ENCODE measurements at regions not wholly inside any gene's neighbourhood (a gene's known extent, or its start where the extent isn't known, plus 50 kb on each side); places are given as distances from the start of the nearest gene placed in this dataset.
"Not testable (repeated sequence)": the region's sequence is repeated elsewhere in the genome, so short reads cannot be mapped to it uniquely, and the experiment has no call there.

DNA sequence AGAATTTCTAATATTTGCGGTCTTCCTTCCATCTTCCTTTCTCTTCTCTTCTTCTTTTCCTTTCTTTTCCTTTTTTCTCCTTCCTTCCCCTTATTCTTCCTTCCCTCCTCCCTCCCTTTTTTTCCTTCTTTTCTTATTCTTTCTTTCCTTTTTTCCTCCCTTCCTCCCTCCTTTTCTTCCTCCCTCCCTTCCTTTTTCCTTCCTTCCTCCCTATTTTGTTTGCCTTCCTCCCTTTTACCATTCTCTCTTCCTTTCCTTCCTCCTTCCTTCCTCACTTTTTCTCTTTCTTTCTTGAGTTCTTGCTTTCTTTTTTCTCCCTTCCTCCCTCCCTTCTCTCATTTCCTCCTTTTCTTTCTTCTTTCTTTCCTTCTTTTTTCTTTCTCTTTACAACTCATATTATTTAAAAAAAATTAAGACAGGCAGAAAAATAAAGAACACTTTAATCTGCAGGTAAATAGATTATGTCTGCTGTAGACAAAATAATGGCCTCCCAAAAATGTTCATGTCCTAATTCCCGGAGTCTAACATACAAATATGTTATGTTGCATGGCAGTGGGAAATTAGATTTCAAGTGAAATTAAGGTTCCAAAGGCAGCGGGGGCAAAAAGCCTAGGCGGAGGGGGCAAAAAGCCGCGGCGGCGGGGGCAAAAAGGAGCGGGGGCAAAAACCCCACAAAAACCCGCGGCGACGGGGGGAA, 152.4 kb downstream of the ANKRD30BL start:
- Histone ChIP-seq H3K9me3 (no peaks in the 10 kb centered on the region), H3K36me3 (ENCODE audit: low read depth, missing control alignments) (no peaks in the 10 kb centered on the region), H3K27ac (peak overlapping the region; percentile 54 to 65), H3K4me1 (peaks cover 3% of the 10 kb centered on the region), H3K4me3 (peak overlapping the region; percentile 36 to 56), H3K27me3 (no peaks in the 10 kb centered on the region)
- intact Hi-C loops (cut with DNase I; ENCODE audit: low total_unique reads) = no loop called here
- WGBS, 2 donors = 8 to 11% methylated on average over 13 of the region's 13 CpGs
- no peak for DNase-seq
- TF ChIP-seq, protein P1, sequence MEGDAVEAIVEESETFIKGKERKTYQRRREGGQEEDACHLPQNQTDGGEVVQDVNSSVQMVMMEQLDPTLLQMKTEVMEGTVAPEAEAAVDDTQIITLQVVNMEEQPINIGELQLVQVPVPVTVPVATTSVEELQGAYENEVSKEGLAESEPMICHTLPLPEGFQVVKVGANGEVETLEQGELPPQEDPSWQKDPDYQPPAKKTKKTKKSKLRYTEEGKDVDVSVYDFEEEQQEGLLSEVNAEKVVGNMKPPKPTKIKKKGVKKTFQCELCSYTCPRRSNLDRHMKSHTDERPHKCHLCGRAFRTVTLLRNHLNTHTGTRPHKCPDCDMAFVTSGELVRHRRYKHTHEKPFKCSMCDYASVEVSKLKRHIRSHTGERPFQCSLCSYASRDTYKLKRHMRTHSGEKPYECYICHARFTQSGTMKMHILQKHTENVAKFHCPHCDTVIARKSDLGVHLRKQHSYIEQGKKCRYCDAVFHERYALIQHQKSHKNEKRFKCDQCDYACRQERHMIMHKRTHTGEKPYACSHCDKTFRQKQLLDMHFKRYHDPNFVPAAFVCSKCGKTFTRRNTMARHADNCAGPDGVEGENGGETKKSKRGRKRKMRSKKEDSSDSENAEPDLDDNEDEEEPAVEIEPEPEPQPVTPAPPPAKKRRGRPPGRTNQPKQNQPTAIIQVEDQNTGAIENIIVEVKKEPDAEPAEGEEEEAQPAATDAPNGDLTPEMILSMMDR (IDR thresholded peaks at IDR 0.05) = no peak
- no peak for TF ChIP-seq POLR2A (IDR thresholded peaks at IDR 0.05)

DNA sequence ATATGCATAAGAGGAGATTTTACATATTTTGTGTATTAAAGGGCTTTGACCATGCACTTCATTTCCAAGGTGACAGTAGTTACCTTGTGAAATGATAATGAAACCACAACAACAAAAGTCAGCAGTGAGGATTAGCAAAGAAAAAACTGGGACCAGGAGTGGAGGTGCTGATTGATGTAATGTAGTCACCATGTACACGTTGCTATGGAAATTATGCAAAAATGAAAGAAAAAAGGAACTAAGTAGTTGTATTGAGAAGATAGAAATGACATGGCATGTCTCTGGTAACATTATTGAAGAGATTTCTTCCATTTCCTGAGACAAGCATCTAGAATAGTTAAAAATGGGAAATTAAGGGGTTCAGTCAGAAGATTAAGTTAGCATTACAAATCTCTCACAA, 171.0 kb downstream of the ANKRD30BL start:
- H3K9me3 ChIP-seq; DNase-seq; H3K27me3 ChIP-seq; H3K4me3 ChIP-seq; H3K36me3 ChIP-seq (ENCODE audit: low read depth, missing control alignments); H3K4me1 ChIP-seq; H3K27ac ChIP-seq; intact Hi-C loops (cut with DNase I; ENCODE audit: low total_unique reads): not testable (repeated sequence)
- 45 to 71% methylated on average over 1 of the region's 1 CpG for WGBS, 2 donors

DNA sequence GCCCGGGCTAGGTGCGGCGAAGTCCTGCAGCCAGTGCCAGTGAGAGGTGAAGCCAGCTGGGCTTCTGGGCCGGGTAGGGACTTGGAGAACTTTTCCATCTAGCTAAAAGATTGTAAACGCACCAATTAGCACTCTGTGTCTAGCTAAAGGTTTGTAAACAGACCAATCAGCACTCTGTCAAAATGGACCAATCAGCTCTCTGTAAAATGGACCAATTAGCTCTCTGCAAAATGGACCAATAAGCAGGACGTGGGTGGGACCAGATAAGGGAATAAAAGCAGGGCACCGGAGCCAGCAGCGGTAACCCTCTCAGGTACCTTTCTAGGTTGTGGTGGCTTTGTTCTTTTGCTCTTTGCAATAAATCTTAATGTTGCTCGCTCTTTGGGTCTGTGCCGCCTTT, 195.1 kb downstream of the ANKRD30BL start:
- H3K9me3 ChIP-seq; H3K27me3 ChIP-seq; intact Hi-C loops (cut with DNase I; ENCODE audit: low total_unique reads); H3K4me1 ChIP-seq; H3K27ac ChIP-seq; H3K36me3 ChIP-seq (ENCODE audit: low read depth, missing control alignments): not testable (repeated sequence)
- H3K4me3 ChIP-seq = peak overlapping the region; percentile 44 to 56
- DNase-seq = peak; percentile 71
- 58 to 77% methylated on average over 10 of the region's 10 CpGs for WGBS, 2 donors

DNA sequence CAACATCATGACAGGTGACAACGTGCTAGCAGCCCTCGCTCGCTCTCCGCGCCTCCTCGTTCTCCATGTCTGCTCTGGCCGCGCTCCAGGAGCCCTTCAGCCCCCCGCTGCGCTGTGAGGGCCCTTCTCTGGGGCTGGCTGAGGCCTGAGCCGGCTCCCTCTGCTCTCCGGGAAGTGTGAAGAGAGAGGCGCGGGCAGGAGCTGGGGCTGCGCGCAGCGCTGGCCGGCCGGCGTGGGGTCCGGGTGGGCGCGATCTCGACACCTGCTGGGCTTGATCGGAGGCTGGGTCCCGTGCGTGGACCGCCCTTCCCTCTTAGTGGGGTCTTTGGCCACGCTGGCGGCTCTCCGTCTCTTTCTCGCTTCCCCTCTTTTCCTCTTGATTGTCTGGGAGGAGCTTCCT, 195.5 kb downstream of the ANKRD30BL start:
- H3K36me3 ChIP-seq (ENCODE audit: low read depth, missing control alignments) = no peaks in the 10 kb centered on the region
- H3K4me3 ChIP-seq = peak overlapping the region; percentile 44 to 56
- 61 to 82% methylated on average over 32 of the region's 32 CpGs for WGBS, 2 donors
- H3K9me3 ChIP-seq = no peaks in the 10 kb centered on the region
- no peak for DNase-seq
- H3K4me1 ChIP-seq = no peaks in the 10 kb centered on the region
- TF ChIP-seq, protein P1 (IDR thresholded peaks at IDR 0.05) = no peak
- TF ChIP-seq POLR2A (IDR thresholded peaks at IDR 0.05) = no peak
- H3K27ac ChIP-seq = no peak overlapping the region
- no peaks in the 10 kb centered on the region for H3K27me3 ChIP-seq
- intact Hi-C loops (cut with DNase I; ENCODE audit: low total_unique reads) = no loop called here

DNA sequence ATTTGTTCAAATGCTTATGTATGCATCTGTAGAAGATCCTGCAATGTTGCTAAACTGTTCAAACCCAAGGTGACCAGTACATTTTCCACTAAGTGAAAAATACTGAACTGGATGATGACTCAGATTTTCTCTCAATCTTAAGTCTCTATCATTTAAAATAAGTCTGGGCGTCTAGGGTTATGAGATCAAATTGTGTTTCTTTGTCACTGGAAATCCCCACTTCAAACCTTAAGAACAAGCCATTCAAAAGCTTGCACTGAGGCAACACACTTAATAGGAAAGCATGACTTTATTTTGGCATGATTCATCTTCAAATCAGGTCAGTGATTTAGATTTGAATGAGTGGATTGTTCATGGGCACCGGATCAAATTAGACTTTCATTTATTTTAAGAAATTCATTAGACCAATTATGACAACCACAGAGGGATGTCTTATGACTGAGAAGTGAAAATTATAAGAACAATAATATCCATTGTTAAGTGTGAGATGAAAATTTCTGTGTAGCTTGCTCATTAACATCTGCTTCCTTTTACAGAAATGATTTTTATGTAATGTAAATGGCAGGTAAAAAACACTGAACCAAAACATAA, 203.6 kb downstream of the ANKRD30BL start:
- H3K27ac ChIP-seq; H3K9me3 ChIP-seq; H3K4me1 ChIP-seq; DNase-seq; H3K4me3 ChIP-seq; H3K27me3 ChIP-seq; H3K36me3 ChIP-seq (ENCODE audit: low read depth, missing control alignments); intact Hi-C loops (cut with DNase I; ENCODE audit: low total_unique reads): not testable (repeated sequence)
- WGBS, 2 donors = 67 to 84% methylated on average over 2 of the region's 2 CpGs

DNA sequence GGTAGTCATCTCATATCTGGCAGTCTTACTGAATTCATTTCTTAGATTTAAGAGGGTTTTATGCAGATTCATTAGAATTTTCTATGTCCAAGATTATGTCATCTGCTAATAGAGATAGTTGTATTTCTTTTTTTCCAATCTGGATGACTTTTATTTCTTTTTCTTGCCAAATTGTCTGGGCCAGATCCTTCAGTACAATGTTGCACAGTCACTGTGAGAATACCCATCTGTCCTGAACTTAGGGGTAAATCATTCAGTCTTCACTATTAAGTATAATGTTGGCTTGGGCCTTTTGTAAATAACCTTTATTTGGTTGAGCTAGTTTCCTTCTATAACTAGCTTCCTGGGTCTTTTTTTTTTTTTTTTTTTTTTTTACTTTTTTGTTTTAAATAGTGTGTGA, 213.1 kb downstream of the ANKRD30BL start:
- H3K9me3 ChIP-seq; H3K27ac ChIP-seq; H3K4me3 ChIP-seq; H3K4me1 ChIP-seq; intact Hi-C loops (cut with DNase I; ENCODE audit: low total_unique reads); H3K27me3 ChIP-seq; H3K36me3 ChIP-seq (ENCODE audit: low read depth, missing control alignments); DNase-seq: not testable (repeated sequence)

DNA sequence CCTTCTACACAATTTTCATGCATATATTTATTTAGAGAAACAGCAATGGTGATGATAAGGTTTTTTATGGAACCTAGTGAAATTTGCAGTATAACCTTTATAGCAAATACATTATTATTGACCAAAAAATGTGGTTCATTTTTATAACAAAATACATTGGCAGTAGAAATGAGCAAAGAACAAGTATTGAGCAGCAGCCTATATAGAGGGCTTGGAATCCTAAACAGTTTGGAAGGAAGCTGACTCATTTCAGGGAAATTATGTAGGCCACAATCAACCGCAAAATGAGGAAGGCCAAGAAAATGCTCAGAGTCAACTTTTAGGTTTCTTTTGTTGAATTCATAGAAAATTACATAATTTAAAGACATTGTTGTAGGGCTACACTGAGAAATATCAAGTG, 238.5 kb downstream of the ANKRD30BL start:
- 72 to 80% methylated on average over 1 of the region's 1 CpG for WGBS, 2 donors
- H3K9me3 ChIP-seq; H3K27me3 ChIP-seq; H3K4me1 ChIP-seq; DNase-seq; H3K27ac ChIP-seq; H3K4me3 ChIP-seq; H3K36me3 ChIP-seq (ENCODE audit: low read depth, missing control alignments); intact Hi-C loops (cut with DNase I; ENCODE audit: low total_unique reads): not testable (repeated sequence)

DNA sequence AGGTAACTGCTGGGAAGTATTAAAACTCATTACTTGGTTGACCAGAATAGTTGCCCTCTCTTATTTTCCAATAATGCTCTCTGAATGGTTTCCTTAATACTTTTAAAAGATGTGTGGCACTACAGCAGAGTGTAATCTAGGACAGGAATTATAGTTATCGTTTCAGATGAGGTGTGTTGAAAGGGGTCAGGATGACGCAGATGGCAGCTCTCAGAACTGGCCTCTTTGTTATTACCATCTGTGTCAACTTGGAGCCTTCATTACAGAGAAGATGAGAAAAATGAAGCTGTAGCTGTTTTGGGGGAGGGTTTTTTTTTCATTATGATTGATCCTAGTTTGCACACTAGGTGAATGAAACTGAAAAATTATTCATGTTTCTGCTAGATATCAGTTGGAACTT, 238.9 kb downstream of the ANKRD30BL start:
- DNase-seq; H3K4me1 ChIP-seq; intact Hi-C loops (cut with DNase I; ENCODE audit: low total_unique reads); H3K9me3 ChIP-seq; H3K4me3 ChIP-seq; H3K36me3 ChIP-seq (ENCODE audit: low read depth, missing control alignments); H3K27ac ChIP-seq; H3K27me3 ChIP-seq: not testable (repeated sequence)
- 59 to 85% methylated on average over 2 of the region's 2 CpGs for WGBS, 2 donors

Data from testis (tissue), 2 donors.